Spleen (tissue), 11 donors: ENCODE measurements at regions not wholly inside any gene's neighbourhood (a gene's known extent, or its start where the extent isn't known, plus 50 kb on each side); places are given as distances from the start of the nearest gene placed in this dataset.

Experiments
- DNase-seq: peaks from one replicate; pipeline ENCODE4 v3.0.0-alpha.2; 2020
- H3K27ac ChIP-seq, 8 donors: fragments of 200-600 bp; sonication (generic) in 7 of 8; 1 replicate in 4 of 8; 2 replicates in 4 of 8; pipeline versions ENCODE4 v1.5.0 to v1.8.0; 2016 to 2021; ENCODE audit warnings: inconsistent platforms in 4 of 8, mild to moderate bottlenecking in 4 of 8, moderate library complexity in 1 of 8
- H3K27me3 ChIP-seq, 7 donors: fragments of 200-600 bp; sonication (generic) in 6 of 7; replicated peaks in 1 of 7; 1 replicate in 4 of 7; 2 replicates in 3 of 7; pipeline versions ENCODE4 v1.5.0 to v1.8.0; 2016 to 2021; ENCODE audit warnings: inconsistent platforms in 3 of 7, mild to moderate bottlenecking in 1 of 7
- H3K36me3 ChIP-seq, 6 donors: fragments of 200-600 bp; sonication (generic) in 5 of 6; 1 replicate in 4 of 6; 2 replicates in 2 of 6; pipeline versions ENCODE4 v1.5.0 to v1.8.0; 2016 to 2021; ENCODE audit warnings: inconsistent platforms in 2 of 6
- H3K4me1 ChIP-seq, 6 donors: fragments of 200-600 bp; sonication (generic) in 5 of 6; 1 replicate in 3 of 6; 2 replicates in 3 of 6; pipeline versions ENCODE4 v1.5.0 to v1.8.0; 2016 to 2021; ENCODE audit warnings: inconsistent platforms in 3 of 6
- H3K4me3 ChIP-seq, 8 donors: fragments of 200-600 bp; sonication (generic) in 7 of 8; 1 replicate in 4 of 8; 2 replicates in 4 of 8; pipeline versions ENCODE4 v1.5.0 to v1.8.0; 2016 to 2021; ENCODE audit warnings: inconsistent platforms in 4 of 8, mild to moderate bottlenecking in 4 of 8, moderate library complexity in 2 of 8
- H3K9me3 ChIP-seq, 8 donors: fragments of 200-600 bp; sonication (generic) in 7 of 8; 1 replicate in 4 of 8; 2 replicates in 4 of 8; pipeline versions ENCODE4 v1.5.0 to v1.8.0; 2016 to 2021; ENCODE audit warnings: inconsistent platforms in 4 of 8
- CTCF ChIP-seq, 11 experiments: fragments of 200-600 bp in 7 of 11; fragments of 450-650 bp in 4 of 11; sonication (generic) in 4 of 11; IDR thresholded peaks in 8 of 11; conservative IDR thresholded peaks in 3 of 11; 1 replicate in 7 of 11; 2 replicates in 4 of 11; pipeline versions ENCODE4 v1.4.0 to v1.8.0; 2016 to 2021; ENCODE audit warnings: antibody characterized with exemption in 11 of 11, inconsistent platforms in 4 of 11, mild to moderate bottlenecking in 1 of 11
- POLR2A ChIP-seq, 3 donors: fragments of 450-650 bp; IDR thresholded peaks; one replicate each; pipeline ENCODE4 v1.5.1; 2017; ENCODE audit warnings: antibody characterized with exemption in 3 of 3, mild to moderate bottlenecking in 1 of 3
- POLR2AphosphoS5 ChIP-seq, 3 donors: sonication (generic); formaldehyde crosslinking; IDR thresholded peaks; one replicate each; pipeline ENCODE4 v1.5.1; 2017; ENCODE audit warnings: antibody characterized with exemption in 3 of 3
- WGBS, 5 donors: extraction: QIAGEN DNeasy Blood & Tissue Kit in 3 of 5; methylation state at CpG; one replicate each; pipeline versions ENCODE4 v1.1.5 to v1.1.7; 2013 to 2018; 5-methylcytosine and 5-hydroxymethylcytosine counted together
- intact Hi-C: fragments of 100-400 bp; cut with DNase I; formaldehyde crosslinking; loops from one replicate; pipeline ENCODE4 v1.15.0; 2023; ENCODE audit warnings: low total_unique reads
- donor health status: healthy with polysubstance abuse.
- donor health status: DM: no; HTN: no; CAD: no; lungs with moderate emphysema.
- donor health status: DM: no; HTN: no; CAD: no.
- donor health status: Bipolar disorder and iron deficiency.
- donor health status: healthy.
- donor health status: DM: no; HTN: no; CAD: no.
- donor health status: DM: yes; HTN: yes; CAD: no.

DNA sequence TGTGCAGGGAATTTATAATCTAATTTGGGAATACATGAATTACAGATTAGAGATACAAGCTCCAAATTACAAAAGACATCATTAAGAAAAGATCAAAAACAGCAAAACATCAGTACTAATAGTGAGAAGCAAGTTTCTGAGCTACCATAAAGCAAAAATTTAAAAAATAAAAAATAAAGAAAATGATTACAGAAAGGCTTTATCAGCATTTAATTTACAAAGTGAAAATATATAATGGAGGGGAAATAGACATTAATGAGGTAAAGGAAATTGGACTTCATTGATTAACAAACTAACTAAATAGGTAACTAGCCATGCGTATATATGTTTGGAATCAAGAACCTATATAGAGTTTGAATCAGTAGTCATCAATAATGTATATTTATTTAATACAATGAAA is 712.9 kb upstream of the DDX18 start:
- H3K4me1 ChIP-seq = no peaks in the 10 kb centered on the region
- H3K27ac ChIP-seq = no peak overlapping the region
- 51 to 98% (median 90%) methylated on average over 1 of the region's 1 CpG for WGBS, 5 donors
- DNase-seq = no peak
- no peaks in the 10 kb centered on the region for H3K36me3 ChIP-seq
- TF ChIP-seq POLR2AphosphoS5 (IDR thresholded peaks at IDR 0.05) (no peak), POLR2A (IDR thresholded peaks at IDR 0.05) (no peak), CTCF (IDR thresholded peaks at IDR 0.05 in 8 of 11, conservative IDR thresholded peaks at IDR 0.05 in 3 of 11) (no peak)
- H3K27me3 ChIP-seq = no peaks in the 10 kb centered on the region
- H3K9me3 ChIP-seq = peaks cover 0 to 4% (median 0%) of the 10 kb centered on the region in 8 donors
- intact Hi-C loops = no loop called here
- H3K4me3 ChIP-seq = no peak overlapping the region

- Histone ChIP-seq H3K36me3 (no peaks in the 10 kb centered on the region), H3K27ac (no peak overlapping the region), H3K4me1 (no peaks in the 10 kb centered on the region), H3K4me3 (no peak overlapping the region), H3K9me3 (peaks cover 0 to 44% (median 21%) of the 10 kb centered on the region in 8 donors), H3K27me3 (no peaks in the 10 kb centered on the region)
- no peak for DNase-seq
- intact Hi-C loops = no loop called here
- TF ChIP-seq CTCF (IDR thresholded peaks at IDR 0.05 in 8 of 11, conservative IDR thresholded peaks at IDR 0.05 in 3 of 11) = no peak
- TF ChIP-seq POLR2AphosphoS5 (IDR thresholded peaks at IDR 0.05) = no peak
- TF ChIP-seq POLR2A (IDR thresholded peaks at IDR 0.05) = no peak
- WGBS, 5 donors = 71 to 91% (median 81%) methylated on average over 9 of the region's 9 CpGs
Observed at GRCh38 chr2:117108741-117109267, 705.7 kb upstream of the DDX18 start.

- Histone ChIP-seq H3K9me3 (no peaks in the 10 kb centered on the region), H3K27ac (no peak overlapping the region), H3K4me1 (no peaks in the 10 kb centered on the region), H3K4me3 (no peak overlapping the region), H3K27me3 (no peaks in the 10 kb centered on the region), H3K36me3 (no peaks in the 10 kb centered on the region)
- WGBS, 5 donors = 33 to 50% (median 39%) methylated on average over 1 of the region's 1 CpG
- no peak for TF ChIP-seq POLR2AphosphoS5 (IDR thresholded peaks at IDR 0.05)
- TF ChIP-seq POLR2A (IDR thresholded peaks at IDR 0.05) = no peak
- TF ChIP-seq CTCF (IDR thresholded peaks at IDR 0.05 in 8 of 11, conservative IDR thresholded peaks at IDR 0.05 in 3 of 11) = no peak
- intact Hi-C loops = no loop called here
- no peak for DNase-seq
Observed at GRCh38 chr2:117118994-117119393, 695.5 kb upstream of the DDX18 start.

DNA sequence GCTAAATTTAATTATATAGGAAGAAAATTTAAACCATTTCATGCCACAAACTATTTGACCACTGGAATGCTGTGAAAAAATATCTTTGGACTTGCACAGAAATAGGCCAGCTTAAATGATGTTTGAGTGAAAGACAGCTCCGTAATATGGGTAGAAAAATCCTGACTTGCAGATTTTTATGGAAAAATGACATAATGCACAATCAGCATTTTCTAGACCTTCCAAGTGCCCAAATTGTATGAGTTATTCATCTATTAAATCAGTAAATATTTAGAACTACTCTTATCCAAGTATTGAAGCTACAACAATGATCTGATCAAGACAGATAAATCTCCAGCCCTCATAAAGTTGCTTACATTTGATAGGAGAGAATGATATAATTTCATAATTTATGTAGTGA is 691.1 kb upstream of the DDX18 start:
- H3K36me3 ChIP-seq = no peaks in the 10 kb centered on the region
- H3K27me3 ChIP-seq = no peaks in the 10 kb centered on the region
- DNase-seq = no peak
- H3K4me3 ChIP-seq = no peak overlapping the region
- WGBS, 5 donors = 69 to 94% (median 85%) methylated on average over 1 of the region's 1 CpG
- peaks cover 0 to 4% (median 0%) of the 10 kb centered on the region in 8 donors for H3K9me3 ChIP-seq
- intact Hi-C loops = no loop called here
- no peaks in the 10 kb centered on the region for H3K4me1 ChIP-seq
- TF ChIP-seq CTCF (IDR thresholded peaks at IDR 0.05 in 8 of 11, conservative IDR thresholded peaks at IDR 0.05 in 3 of 11) = no peak
- no peak for TF ChIP-seq POLR2AphosphoS5 (IDR thresholded peaks at IDR 0.05)
- no peak for TF ChIP-seq POLR2A (IDR thresholded peaks at IDR 0.05)
- no peak overlapping the region for H3K27ac ChIP-seq
